ENCODE measurements at regions not wholly inside any gene's neighbourhood (a gene's known extent, or its start where the extent isn't known, plus 50 kb on each side); places are given as distances from the start of the nearest gene placed in this dataset.

GRCh38 chr4:162954976-162955375, 211.7 kb downstream of the NAF1 start:
- TF ChIP-seq POLR2AphosphoS5 (IDR thresholded peaks at IDR 0.05; ENCODE audit: low read depth), result no peak
- no peak for TF ChIP-seq CTCF (IDR thresholded peaks at IDR 0.05; ENCODE audit: insufficient read depth, low read length)
- TF ChIP-seq, protein P1, sequence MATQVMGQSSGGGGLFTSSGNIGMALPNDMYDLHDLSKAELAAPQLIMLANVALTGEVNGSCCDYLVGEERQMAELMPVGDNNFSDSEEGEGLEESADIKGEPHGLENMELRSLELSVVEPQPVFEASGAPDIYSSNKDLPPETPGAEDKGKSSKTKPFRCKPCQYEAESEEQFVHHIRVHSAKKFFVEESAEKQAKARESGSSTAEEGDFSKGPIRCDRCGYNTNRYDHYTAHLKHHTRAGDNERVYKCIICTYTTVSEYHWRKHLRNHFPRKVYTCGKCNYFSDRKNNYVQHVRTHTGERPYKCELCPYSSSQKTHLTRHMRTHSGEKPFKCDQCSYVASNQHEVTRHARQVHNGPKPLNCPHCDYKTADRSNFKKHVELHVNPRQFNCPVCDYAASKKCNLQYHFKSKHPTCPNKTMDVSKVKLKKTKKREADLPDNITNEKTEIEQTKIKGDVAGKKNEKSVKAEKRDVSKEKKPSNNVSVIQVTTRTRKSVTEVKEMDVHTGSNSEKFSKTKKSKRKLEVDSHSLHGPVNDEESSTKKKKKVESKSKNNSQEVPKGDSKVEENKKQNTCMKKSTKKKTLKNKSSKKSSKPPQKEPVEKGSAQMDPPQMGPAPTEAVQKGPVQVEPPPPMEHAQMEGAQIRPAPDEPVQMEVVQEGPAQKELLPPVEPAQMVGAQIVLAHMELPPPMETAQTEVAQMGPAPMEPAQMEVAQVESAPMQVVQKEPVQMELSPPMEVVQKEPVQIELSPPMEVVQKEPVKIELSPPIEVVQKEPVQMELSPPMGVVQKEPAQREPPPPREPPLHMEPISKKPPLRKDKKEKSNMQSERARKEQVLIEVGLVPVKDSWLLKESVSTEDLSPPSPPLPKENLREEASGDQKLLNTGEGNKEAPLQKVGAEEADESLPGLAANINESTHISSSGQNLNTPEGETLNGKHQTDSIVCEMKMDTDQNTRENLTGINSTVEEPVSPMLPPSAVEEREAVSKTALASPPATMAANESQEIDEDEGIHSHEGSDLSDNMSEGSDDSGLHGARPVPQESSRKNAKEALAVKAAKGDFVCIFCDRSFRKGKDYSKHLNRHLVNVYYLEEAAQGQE (IDR thresholded peaks at IDR 0.05; ENCODE audit: insufficient replicate concordance, low read depth), result no peak
- no peak for TF ChIP-seq GABPA (IDR thresholded peaks at IDR 0.05; ENCODE audit: low read depth)
- no peak for TF ChIP-seq SPI1 (IDR thresholded peaks at IDR 0.05; ENCODE audit: borderline replicate concordance, low read depth)

All from HL-60 (cell line).